RWPE1 (cell line): ENCODE measurements at regions not wholly inside any gene's neighbourhood (a gene's known extent, or its start where the extent isn't known, plus 50 kb on each side); places are given as distances from the start of the nearest gene placed in this dataset.

Experiments
- CTCF ChIA-PET: fragments of 350-600 bp; sonication (Branson Sonifier 250); formaldehyde crosslinking; extraction: SDS; loops from one replicate; lab custom pipeline; 2021; lab: Yijun Ruan, JAX
- POLR2A ChIA-PET: fragments of 400-600 bp; formaldehyde crosslinking; extraction: SDS; loops from one replicate; lab custom pipeline; 2020; ENCODE audit warnings: antibody characterized with exemption; ENCODE audit not compliant: low non-redundant PET; lab: Yijun Ruan, JAX
- DNase-seq: peaks from one replicate; pipeline ENCODE4 v3.0.0; 2012; ENCODE audit warnings: low spot score
- H3K27ac ChIP-seq: fragments of 450-650 bp; 2 replicates; pipeline ENCODE4 v1.5.1; 2017
- TF ChIP-seq, protein P1 (sequence below): fragments of 450-650 bp; conservative IDR thresholded peaks from 2 replicates; pipeline ENCODE4 v1.5.1; 2017; ENCODE audit warnings: low read depth, mild to moderate bottlenecking

DNA sequence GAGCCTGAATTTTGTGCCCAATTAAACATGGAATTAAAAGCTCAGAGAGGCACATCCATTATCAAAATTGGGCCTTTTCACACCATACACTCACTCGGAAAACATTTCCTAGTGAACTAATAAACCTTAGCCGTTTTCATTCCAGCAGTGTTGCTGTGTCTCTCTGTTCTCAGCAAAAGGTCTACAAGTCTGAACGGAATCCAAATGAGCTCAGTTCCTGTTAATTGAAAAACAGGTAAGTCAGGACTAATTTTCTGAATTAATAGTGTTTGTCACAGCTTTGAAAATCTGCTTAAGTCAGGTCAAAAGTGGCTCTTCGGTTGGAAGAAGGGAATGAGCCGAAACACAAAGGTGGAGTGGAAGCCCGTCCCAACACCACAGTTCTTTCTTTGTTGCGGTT is 163.3 kb upstream of the RALGAPA2 start:
- CTCF ChIA-PET = interaction anchor here (0.5 kb wide), 1 partner anchor 575 kb away, joined by 3 read pairs; no protein-coding TSS in a partner anchor
- TF ChIP-seq, protein P1, sequence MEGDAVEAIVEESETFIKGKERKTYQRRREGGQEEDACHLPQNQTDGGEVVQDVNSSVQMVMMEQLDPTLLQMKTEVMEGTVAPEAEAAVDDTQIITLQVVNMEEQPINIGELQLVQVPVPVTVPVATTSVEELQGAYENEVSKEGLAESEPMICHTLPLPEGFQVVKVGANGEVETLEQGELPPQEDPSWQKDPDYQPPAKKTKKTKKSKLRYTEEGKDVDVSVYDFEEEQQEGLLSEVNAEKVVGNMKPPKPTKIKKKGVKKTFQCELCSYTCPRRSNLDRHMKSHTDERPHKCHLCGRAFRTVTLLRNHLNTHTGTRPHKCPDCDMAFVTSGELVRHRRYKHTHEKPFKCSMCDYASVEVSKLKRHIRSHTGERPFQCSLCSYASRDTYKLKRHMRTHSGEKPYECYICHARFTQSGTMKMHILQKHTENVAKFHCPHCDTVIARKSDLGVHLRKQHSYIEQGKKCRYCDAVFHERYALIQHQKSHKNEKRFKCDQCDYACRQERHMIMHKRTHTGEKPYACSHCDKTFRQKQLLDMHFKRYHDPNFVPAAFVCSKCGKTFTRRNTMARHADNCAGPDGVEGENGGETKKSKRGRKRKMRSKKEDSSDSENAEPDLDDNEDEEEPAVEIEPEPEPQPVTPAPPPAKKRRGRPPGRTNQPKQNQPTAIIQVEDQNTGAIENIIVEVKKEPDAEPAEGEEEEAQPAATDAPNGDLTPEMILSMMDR = no peak
- H3K27ac ChIP-seq = no peak overlapping the region
- POLR2A ChIA-PET = no interaction called here
- DNase-seq = no peak

DNA sequence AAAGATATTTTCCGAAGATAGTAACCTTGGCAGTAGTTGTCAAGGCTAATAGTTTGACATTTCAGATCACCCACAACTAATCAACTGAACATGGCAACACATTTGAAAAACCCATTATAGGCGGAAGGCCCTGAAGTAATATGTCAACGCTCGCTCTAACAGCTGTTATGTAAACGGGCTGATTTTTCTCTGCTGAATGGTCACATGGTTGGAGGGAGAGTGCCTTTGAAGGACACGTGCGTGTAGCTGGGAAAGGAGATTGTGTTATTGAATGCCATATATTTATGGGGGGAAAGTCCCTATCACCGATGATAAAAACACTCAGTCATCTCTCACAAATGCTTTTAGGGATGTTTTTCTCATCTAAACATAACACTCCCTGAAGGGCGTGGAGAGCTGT is 160.0 kb upstream of the RALGAPA2 start:
- POLR2A ChIA-PET = no interaction called here
- no peak for DNase-seq
- CTCF ChIA-PET = interaction anchor here (0.7 kb wide), 1 partner anchor 375 kb away, joined by 3 read pairs; no protein-coding TSS in a partner anchor
- TF ChIP-seq, protein P1 = no peak
- H3K27ac ChIP-seq = no peak overlapping the region

DNA sequence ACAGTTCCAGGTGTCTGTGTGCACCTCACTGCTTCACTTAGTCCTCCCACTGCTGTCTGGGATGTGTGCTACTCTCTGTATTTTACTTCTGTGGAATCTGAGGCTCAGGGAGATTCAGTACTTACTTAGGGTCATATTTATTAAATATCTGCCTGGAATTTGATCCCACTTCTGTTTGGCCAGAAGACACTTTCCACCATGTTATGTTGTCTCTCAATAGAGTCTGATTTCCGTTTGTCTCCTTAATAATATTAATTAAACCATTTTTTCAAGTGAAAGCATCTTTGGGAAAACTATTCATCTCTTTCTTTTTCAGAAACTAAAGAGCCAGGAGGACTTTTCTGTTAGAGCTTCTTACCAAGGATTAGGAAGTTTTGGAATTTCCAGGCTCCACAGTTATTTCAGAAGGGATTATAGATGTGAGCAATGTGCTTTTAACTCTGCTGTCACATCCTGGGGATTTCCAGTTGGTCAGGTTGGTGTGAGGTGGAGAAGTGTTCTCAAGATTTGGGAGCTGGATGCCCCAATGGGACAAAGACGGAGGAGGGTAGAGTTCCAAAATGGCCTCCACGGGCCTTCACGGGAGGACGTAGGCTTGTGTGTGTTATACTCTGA is 156.8 kb upstream of the RALGAPA2 start:
- POLR2A ChIA-PET = no interaction called here

DNA sequence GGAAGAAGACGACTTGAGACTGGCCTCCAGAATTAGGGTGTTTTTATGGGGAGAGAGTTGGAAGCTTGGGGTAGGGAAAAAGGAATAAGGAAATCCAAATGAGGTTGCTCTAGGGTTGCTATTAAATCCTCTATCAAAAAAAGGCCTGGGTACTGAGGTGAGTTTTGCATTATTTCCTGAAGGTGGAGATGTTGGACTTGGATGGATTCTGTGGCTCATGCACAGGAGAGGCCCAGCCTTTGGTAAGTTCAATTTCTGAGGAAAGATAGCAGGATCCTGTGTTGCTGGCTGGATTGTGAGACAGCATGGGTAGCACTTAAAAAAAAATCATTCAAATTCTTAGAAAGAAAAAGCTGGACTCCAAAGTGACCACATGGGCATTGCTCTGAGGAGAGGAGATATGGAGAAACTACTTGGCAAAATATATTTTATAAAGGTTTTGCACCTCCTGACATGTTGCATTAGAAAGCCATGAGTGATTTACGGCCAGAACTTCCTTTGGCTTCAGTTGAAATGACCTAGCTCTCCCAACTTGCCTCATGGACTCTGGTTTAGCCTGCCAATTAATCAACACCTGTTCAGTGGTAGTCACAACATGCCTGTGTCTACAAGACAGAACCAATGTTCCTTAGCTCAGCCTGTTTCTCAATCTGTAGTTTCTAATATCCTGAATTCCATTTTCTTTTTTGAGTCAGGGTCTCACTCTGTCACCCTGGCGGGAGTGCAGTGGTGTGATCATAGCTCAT is 152.1 kb upstream of the RALGAPA2 start:
- TF ChIP-seq, protein P1 = peak; percentile 43
- CTCF ChIA-PET = interaction anchor here (0.5 to 2.0 kb wide), 12 partner anchors 16 to 1418 kb away, joined by 3 to 9 read pairs (median 3); no protein-coding TSS in a partner anchor
- no peak overlapping the region for H3K27ac ChIP-seq
- peak; percentile 43 for DNase-seq
- POLR2A ChIA-PET = no interaction called here

More for the DNA sequence above, 156.8 kb upstream of the RALGAPA2 start:
- CTCF ChIA-PET = interaction anchor here (0.7 to 1.4 kb wide), 2 partner anchors 9 to 117 kb away, joined by 6 to 7 read pairs; no protein-coding TSS in a partner anchor
- TF ChIP-seq, protein P1 = no peak
- H3K27ac ChIP-seq = no peak overlapping the region
- no peak for DNase-seq

DNA sequence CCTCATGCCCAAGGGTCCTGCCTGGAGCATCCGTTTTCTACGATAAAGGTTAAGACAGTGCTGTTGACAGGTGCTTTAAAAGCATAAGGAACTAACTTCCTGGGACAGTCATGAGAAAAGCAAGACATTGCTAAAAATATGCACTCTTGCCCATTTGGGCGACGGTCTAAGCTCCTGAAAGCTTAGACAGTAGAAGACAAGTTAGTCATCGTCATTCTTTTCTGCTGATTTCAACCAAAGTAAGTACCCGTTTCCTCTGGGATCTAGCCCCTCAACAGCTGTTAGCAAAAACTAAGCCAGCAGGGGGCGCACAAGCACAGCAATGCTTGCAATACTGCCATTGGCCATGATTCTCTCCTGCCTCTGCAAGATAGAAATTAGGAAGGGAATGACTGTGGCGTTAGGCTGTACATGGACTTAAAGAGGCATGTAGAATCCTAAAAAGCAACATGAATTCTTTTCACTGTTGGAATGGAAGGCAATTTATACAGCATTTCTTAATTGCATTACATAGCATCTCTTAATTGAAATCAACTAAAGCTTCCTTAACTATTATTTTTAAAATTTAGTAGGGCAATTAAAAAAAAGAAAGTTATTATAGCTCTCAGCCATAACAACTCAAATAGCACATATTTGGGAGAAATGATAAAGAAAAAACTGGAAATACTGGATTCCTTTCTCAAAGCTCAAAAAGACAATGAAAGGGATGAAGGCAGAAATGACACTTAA is 147.8 kb upstream of the RALGAPA2 start:
- DNase-seq = peak; percentile 80
- H3K27ac ChIP-seq = no peak overlapping the region
- TF ChIP-seq, protein P1 = peak; percentile 95
- ChIA-PET POLR2A (no interaction called here), CTCF (interaction anchor here (0.5 to 3.0 kb wide), 25 partner anchors 8 to 1668 kb away, joined by 3 to 27 read pairs (median 4); no protein-coding TSS in a partner anchor)

DNA sequence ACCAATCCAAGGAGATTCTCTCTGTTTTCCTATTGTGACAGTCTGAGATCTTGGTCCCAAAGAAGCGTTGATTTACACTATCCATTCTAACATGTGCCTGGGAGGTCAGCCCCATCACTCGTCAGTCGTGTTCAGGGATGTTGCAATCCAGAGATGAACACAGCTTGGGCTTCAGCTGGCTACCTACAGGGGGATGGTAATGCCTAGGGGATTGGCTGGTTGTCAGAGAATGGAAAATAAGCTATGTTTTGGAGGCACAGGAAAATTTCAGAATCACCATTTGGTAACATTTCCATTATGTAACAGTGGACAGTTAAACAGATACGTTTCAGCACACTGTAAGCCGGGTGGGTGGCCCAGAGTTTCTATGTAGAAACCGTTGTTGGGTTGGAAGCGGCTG is 147.1 kb upstream of the RALGAPA2 start:
- TF ChIP-seq, protein P1 = no peak
- no peak overlapping the region for H3K27ac ChIP-seq
- DNase-seq = no peak
- POLR2A ChIA-PET = no interaction called here
- CTCF ChIA-PET = interaction anchor here (0.5 to 3.0 kb wide), 21 partner anchors 8 to 1669 kb away, joined by 3 to 27 read pairs (median 4); no protein-coding TSS in a partner anchor
